DND-41 (cell line): ENCODE measurements at regions not wholly inside any gene's neighbourhood (a gene's known extent, or its start where the extent isn't known, plus 50 kb on each side); places are given as distances from the start of the nearest gene placed in this dataset.

Experiments used
- CTCF ChIP-seq: IDR thresholded peaks from 2 replicates; pipeline ENCODE4 v1.5.1; 2012; ENCODE audit warnings: borderline replicate concordance, low read length, moderate library complexity, mild to moderate bottlenecking; ENCODE audit not compliant: poor library complexity, severe bottlenecking; ENCODE audit errors: extremely low read depth
- EZH2 ChIP-seq: IDR thresholded peaks from 3 replicates; pipeline ENCODE4 v1.6.1; 2012; ENCODE audit warnings: borderline replicate concordance, low read depth, mild to moderate bottlenecking, moderate library complexity, low read length, inconsistent platforms; ENCODE audit not compliant: severe bottlenecking

GRCh38 chr5:115458416-115458815 is 86.2 kb downstream of the FEM1C start:
- no peak for TF ChIP-seq CTCF
- no peak for TF ChIP-seq EZH2
